ENCODE measurements at regions not wholly inside any gene's neighbourhood (a gene's known extent, or its start where the extent isn't known, plus 50 kb on each side); places are given as distances from the start of the nearest gene placed in this dataset.
"Not testable (repeated sequence)": the region's sequence is repeated elsewhere in the genome, so short reads cannot be mapped to it uniquely, and the experiment has no call there.

- DNase-seq (ENCODE audit: low read depth in 3 of 3, low spot score in 1 of 3), result no peak
Measured at GRCh38 chr14:24744641-24745040, 110.7 kb upstream of the GZMB start.

- DNase-seq (ENCODE audit: low read depth in 3 of 3, low spot score in 1 of 3), result no peak
Measured at GRCh38 chr14:24741871-24742270, 107.9 kb upstream of the GZMB start.

GRCh38 chr14:24735984-24736630 is 102.1 kb upstream of the GZMB start:
- no peak for DNase-seq (ENCODE audit: low read depth in 3 of 3, low spot score in 1 of 3)

- no peak for DNase-seq (ENCODE audit: low read depth in 3 of 3, low spot score in 1 of 3)
Measured at GRCh38 chr14:24734917-24735500, 101.0 kb upstream of the GZMB start.

- DNase-seq (ENCODE audit: low read depth in 3 of 3, low spot score in 1 of 3), result no peak
Measured at GRCh38 chr14:24726480-24726879, 92.5 kb upstream of the GZMB start.

GRCh38 chr14:24725311-24725710 is 91.3 kb upstream of the GZMB start:
- DNase-seq (ENCODE audit: low read depth in 3 of 3, low spot score in 1 of 3), result no peak

- no peak for DNase-seq (ENCODE audit: low read depth in 3 of 3, low spot score in 1 of 3)
Measured at GRCh38 chr14:24721775-24722174, 87.8 kb upstream of the GZMB start.

GRCh38 chr14:24715239-24715638 is 81.2 kb upstream of the GZMB start:
- no peak for DNase-seq (ENCODE audit: low read depth in 3 of 3, low spot score in 1 of 3)

GRCh38 chr14:24713404-24713803 is 79.4 kb upstream of the GZMB start:
- DNase-seq (ENCODE audit: low read depth in 3 of 3, low spot score in 1 of 3), result no peak

GRCh38 chr14:24712909-24713308 is 78.9 kb upstream of the GZMB start:
- DNase-seq (ENCODE audit: low read depth in 3 of 3, low spot score in 1 of 3), result no peak

GRCh38 chr14:24712374-24712773 is 78.4 kb upstream of the GZMB start:
- no peak for DNase-seq (ENCODE audit: low read depth in 3 of 3, low spot score in 1 of 3)

GRCh38 chr14:24710403-24711112 is 76.6 kb upstream of the GZMB start:
- DNase-seq (ENCODE audit: low read depth in 3 of 3, low spot score in 1 of 3), result peak in 2 of 3 donors; percentile 10 to 27

- no peak for DNase-seq (ENCODE audit: low read depth in 3 of 3, low spot score in 1 of 3)
Measured at GRCh38 chr14:24708684-24709083, 74.7 kb upstream of the GZMB start.

- DNase-seq (ENCODE audit: low read depth in 3 of 3, low spot score in 1 of 3), result no peak
Measured at GRCh38 chr14:24706351-24706750, 72.4 kb upstream of the GZMB start.

GRCh38 chr14:24705840-24706239 is 71.8 kb upstream of the GZMB start:
- DNase-seq (ENCODE audit: low read depth in 3 of 3, low spot score in 1 of 3), result no peak

GRCh38 chr14:24701062-24701461 is 67.1 kb upstream of the GZMB start:
- DNase-seq (ENCODE audit: low read depth in 3 of 3, low spot score in 1 of 3), result no peak

- DNase-seq (ENCODE audit: low read depth in 3 of 3, low spot score in 1 of 3), result no peak
Measured at GRCh38 chr14:24700511-24700910, 66.5 kb upstream of the GZMB start.

GRCh38 chr14:24699052-24699451 is 65.1 kb upstream of the GZMB start:
- DNase-seq (ENCODE audit: low read depth in 3 of 3, low spot score in 1 of 3), result no peak

GRCh38 chr14:24696280-24696920 is 62.4 kb upstream of the GZMB start:
- DNase-seq (ENCODE audit: low read depth in 3 of 3, low spot score in 1 of 3), result not testable (repeated sequence)

- no peak for DNase-seq (ENCODE audit: low read depth in 3 of 3, low spot score in 1 of 3)
Measured at GRCh38 chr14:24695265-24696241, 61.6 kb upstream of the GZMB start.

GRCh38 chr14:24694680-24695079 is 60.7 kb upstream of the GZMB start:
- DNase-seq (ENCODE audit: low read depth in 3 of 3, low spot score in 1 of 3), result no peak

Data from stimulated activated CD4-positive, alpha-beta T cell treated with anti-CD3 and anti-CD28 coated beads, TNF-alpha, amount 100 ng/mL, for 1 hour (primary cell).